SK-N-SH (cell line): ENCODE measurements at regions not wholly inside any gene's neighbourhood (a gene's known extent, or its start where the extent isn't known, plus 50 kb on each side); places are given as distances from the start of the nearest gene placed in this dataset.

Experiments used
- CHD2 ChIP-seq: fragments of 150-350 bp; IDR thresholded peaks from 2 replicates; pipeline ENCODE4 v1.6.1; 2018; ENCODE audit warnings: low read length; ENCODE audit not compliant: partially characterized antibody
- EP300 ChIP-seq, 2 experiments: IDR thresholded peaks; 2 replicates each; pipeline versions ENCODE4 v1.4.0 to v1.6.1; 2012; ENCODE audit warnings: borderline replicate concordance in 1 of 2, low read depth in 1 of 2, low read length in 1 of 2
- FOSL2 ChIP-seq: IDR thresholded peaks from 2 replicates; pipeline ENCODE4 v1.4.0; 2012; ENCODE audit warnings: low read depth, mild to moderate bottlenecking, moderate library complexity, borderline replicate concordance
- FOXJ3 ChIP-seq: sonication (generic); formaldehyde crosslinking; IDR thresholded peaks from 2 replicates; pipeline ENCODE4 v1.5.1; 2020; ENCODE audit warnings: mild to moderate bottlenecking, missing genetic modification reagents
- NRF1 ChIP-seq: IDR thresholded peaks from 2 replicates; pipeline ENCODE4 v1.6.1; 2012; ENCODE audit warnings: low read depth, mild to moderate bottlenecking, low read length
- POLR2AphosphoS5 ChIP-seq: IDR thresholded peaks from 2 replicates; pipeline ENCODE4 v1.6.1; 2012; ENCODE audit warnings: low read depth, low read length
- SIN3A ChIP-seq: IDR thresholded peaks from 2 replicates; pipeline ENCODE4 v1.6.1; 2012; ENCODE audit warnings: low read depth, mild to moderate bottlenecking, low read length, moderate library complexity, borderline replicate concordance
- YY1 ChIP-seq: IDR thresholded peaks from 2 replicates; pipeline ENCODE4 v1.4.0; 2012; ENCODE audit warnings: low read depth, mild to moderate bottlenecking
- TF ChIP-seq, protein P1 (sequence below): IDR thresholded peaks from 2 replicates; pipeline ENCODE4 v1.6.1; 2012; ENCODE audit warnings: mild to moderate bottlenecking, low read depth, low read length, moderate library complexity
- TF ChIP-seq, protein P2 (sequence below): fragments of 200-600 bp; sonication (generic); IDR thresholded peaks from 2 replicates; pipeline ENCODE4 v1.6.1; 2017; ENCODE audit warnings: antibody characterized with exemption, mild to moderate bottlenecking, moderate library complexity
- TF ChIP-seq, protein P3 (sequence below): fragments of 150-350 bp; IDR thresholded peaks from 2 replicates; pipeline ENCODE4 v1.6.1; 2017; ENCODE audit warnings: antibody characterized with exemption, low read length, low read depth, borderline replicate concordance
- TF ChIP-seq, protein P4 (sequence below): fragments of 150-350 bp; IDR thresholded peaks from 2 replicates; pipeline ENCODE4 v1.6.1; 2016; ENCODE audit warnings: mild to moderate bottlenecking, low read depth, low read length
- TF ChIP-seq, protein P5 (sequence below): IDR thresholded peaks from 2 replicates; pipeline ENCODE4 v1.4.0; 2012; ENCODE audit warnings: low read depth, borderline replicate concordance
- TF ChIP-seq, protein P6 (sequence below): IDR thresholded peaks from 2 replicates; pipeline ENCODE4 v1.4.0; 2012; ENCODE audit warnings: low read depth

DNA sequence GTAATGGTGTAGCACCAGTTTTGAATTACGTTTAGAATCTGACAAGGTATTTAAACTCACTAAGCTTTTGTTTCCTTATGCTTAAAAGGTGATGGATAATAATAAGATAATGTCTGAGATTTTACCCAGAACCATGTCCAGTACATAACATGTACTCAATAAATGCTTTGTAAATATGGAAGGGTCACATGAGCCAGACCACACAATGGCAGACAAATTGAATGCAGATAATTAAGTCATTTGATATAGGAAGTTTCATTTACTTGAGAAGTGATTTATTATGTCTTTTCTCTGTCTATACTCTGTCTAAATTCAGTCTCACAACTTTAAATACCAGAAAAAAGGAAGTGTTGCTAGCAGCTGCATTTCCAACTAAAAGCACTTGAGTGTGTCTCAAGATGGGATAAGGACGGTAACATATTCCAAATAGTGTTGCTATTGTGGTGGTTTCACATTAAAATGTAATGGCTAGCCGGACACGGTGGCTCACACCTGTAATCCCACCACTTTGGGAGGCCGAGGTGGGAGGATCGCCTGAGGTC lies 52.5 kb upstream of the DHX40 start:
- TF ChIP-seq POLR2AphosphoS5 (no peak), YY1 (no peak), EP300 (IDR thresholded peaks at IDR 0.05; ENCODE audit: borderline replicate concordance in 1 of 2, low read depth in 1 of 2, low read length in 1 of 2) (no peak), FOXJ3 (CRISPR knock-in tag) (no peak), CHD2 (no peak), NRF1 (no peak), SIN3A (no peak), FOSL2 (no peak)
- TF ChIP-seq, protein P1, sequence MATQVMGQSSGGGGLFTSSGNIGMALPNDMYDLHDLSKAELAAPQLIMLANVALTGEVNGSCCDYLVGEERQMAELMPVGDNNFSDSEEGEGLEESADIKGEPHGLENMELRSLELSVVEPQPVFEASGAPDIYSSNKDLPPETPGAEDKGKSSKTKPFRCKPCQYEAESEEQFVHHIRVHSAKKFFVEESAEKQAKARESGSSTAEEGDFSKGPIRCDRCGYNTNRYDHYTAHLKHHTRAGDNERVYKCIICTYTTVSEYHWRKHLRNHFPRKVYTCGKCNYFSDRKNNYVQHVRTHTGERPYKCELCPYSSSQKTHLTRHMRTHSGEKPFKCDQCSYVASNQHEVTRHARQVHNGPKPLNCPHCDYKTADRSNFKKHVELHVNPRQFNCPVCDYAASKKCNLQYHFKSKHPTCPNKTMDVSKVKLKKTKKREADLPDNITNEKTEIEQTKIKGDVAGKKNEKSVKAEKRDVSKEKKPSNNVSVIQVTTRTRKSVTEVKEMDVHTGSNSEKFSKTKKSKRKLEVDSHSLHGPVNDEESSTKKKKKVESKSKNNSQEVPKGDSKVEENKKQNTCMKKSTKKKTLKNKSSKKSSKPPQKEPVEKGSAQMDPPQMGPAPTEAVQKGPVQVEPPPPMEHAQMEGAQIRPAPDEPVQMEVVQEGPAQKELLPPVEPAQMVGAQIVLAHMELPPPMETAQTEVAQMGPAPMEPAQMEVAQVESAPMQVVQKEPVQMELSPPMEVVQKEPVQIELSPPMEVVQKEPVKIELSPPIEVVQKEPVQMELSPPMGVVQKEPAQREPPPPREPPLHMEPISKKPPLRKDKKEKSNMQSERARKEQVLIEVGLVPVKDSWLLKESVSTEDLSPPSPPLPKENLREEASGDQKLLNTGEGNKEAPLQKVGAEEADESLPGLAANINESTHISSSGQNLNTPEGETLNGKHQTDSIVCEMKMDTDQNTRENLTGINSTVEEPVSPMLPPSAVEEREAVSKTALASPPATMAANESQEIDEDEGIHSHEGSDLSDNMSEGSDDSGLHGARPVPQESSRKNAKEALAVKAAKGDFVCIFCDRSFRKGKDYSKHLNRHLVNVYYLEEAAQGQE = no peak
- TF ChIP-seq, protein P2, sequence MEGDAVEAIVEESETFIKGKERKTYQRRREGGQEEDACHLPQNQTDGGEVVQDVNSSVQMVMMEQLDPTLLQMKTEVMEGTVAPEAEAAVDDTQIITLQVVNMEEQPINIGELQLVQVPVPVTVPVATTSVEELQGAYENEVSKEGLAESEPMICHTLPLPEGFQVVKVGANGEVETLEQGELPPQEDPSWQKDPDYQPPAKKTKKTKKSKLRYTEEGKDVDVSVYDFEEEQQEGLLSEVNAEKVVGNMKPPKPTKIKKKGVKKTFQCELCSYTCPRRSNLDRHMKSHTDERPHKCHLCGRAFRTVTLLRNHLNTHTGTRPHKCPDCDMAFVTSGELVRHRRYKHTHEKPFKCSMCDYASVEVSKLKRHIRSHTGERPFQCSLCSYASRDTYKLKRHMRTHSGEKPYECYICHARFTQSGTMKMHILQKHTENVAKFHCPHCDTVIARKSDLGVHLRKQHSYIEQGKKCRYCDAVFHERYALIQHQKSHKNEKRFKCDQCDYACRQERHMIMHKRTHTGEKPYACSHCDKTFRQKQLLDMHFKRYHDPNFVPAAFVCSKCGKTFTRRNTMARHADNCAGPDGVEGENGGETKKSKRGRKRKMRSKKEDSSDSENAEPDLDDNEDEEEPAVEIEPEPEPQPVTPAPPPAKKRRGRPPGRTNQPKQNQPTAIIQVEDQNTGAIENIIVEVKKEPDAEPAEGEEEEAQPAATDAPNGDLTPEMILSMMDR = no peak
- TF ChIP-seq, protein P3, sequence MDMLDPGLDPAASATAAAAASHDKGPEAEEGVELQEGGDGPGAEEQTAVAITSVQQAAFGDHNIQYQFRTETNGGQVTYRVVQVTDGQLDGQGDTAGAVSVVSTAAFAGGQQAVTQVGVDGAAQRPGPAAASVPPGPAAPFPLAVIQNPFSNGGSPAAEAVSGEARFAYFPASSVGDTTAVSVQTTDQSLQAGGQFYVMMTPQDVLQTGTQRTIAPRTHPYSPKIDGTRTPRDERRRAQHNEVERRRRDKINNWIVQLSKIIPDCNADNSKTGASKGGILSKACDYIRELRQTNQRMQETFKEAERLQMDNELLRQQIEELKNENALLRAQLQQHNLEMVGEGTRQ = no peak
- TF ChIP-seq, protein P4, sequence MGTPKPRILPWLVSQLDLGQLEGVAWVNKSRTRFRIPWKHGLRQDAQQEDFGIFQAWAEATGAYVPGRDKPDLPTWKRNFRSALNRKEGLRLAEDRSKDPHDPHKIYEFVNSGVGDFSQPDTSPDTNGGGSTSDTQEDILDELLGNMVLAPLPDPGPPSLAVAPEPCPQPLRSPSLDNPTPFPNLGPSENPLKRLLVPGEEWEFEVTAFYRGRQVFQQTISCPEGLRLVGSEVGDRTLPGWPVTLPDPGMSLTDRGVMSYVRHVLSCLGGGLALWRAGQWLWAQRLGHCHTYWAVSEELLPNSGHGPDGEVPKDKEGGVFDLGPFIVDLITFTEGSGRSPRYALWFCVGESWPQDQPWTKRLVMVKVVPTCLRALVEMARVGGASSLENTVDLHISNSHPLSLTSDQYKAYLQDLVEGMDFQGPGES = no peak
- TF ChIP-seq, protein P5, sequence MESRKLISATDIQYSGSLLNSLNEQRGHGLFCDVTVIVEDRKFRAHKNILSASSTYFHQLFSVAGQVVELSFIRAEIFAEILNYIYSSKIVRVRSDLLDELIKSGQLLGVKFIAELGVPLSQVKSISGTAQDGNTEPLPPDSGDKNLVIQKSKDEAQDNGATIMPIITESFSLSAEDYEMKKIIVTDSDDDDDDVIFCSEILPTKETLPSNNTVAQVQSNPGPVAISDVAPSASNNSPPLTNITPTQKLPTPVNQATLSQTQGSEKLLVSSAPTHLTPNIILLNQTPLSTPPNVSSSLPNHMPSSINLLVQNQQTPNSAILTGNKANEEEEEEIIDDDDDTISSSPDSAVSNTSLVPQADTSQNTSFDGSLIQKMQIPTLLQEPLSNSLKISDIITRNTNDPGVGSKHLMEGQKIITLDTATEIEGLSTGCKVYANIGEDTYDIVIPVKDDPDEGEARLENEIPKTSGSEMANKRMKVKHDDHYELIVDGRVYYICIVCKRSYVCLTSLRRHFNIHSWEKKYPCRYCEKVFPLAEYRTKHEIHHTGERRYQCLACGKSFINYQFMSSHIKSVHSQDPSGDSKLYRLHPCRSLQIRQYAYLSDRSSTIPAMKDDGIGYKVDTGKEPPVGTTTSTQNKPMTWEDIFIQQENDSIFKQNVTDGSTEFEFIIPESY = no peak
- TF ChIP-seq, protein P6, sequence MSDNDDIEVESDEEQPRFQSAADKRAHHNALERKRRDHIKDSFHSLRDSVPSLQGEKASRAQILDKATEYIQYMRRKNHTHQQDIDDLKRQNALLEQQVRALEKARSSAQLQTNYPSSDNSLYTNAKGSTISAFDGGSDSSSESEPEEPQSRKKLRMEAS = no peak
